DOHH2 (cell line): ENCODE measurements at regions not wholly inside any gene's neighbourhood (a gene's known extent, or its start where the extent isn't known, plus 50 kb on each side); places are given as distances from the start of the nearest gene placed in this dataset.

Experiments
- EZH2phosphoT487 ChIP-seq: fragments of 200-600 bp; sonication (generic); IDR thresholded peaks from 2 replicates; pipeline ENCODE4 v1.6.1; 2017; ENCODE audit warnings: borderline replicate concordance, mild to moderate bottlenecking, antibody characterized with exemption, low read length, moderate library complexity, mixed read lengths
- TF ChIP-seq, protein P1 (sequence below): fragments of 200-600 bp; sonication (generic); IDR thresholded peaks from one replicate; pipeline ENCODE4 v1.5.1; 2014; ENCODE audit warnings: antibody characterized with exemption, mild to moderate bottlenecking, low read depth, low read length; ENCODE audit not compliant: poor library complexity, severe bottlenecking

GRCh38 chr10:123262456-123262855, 108.3 kb downstream of the BUB3 start:
- TF ChIP-seq, protein P1, sequence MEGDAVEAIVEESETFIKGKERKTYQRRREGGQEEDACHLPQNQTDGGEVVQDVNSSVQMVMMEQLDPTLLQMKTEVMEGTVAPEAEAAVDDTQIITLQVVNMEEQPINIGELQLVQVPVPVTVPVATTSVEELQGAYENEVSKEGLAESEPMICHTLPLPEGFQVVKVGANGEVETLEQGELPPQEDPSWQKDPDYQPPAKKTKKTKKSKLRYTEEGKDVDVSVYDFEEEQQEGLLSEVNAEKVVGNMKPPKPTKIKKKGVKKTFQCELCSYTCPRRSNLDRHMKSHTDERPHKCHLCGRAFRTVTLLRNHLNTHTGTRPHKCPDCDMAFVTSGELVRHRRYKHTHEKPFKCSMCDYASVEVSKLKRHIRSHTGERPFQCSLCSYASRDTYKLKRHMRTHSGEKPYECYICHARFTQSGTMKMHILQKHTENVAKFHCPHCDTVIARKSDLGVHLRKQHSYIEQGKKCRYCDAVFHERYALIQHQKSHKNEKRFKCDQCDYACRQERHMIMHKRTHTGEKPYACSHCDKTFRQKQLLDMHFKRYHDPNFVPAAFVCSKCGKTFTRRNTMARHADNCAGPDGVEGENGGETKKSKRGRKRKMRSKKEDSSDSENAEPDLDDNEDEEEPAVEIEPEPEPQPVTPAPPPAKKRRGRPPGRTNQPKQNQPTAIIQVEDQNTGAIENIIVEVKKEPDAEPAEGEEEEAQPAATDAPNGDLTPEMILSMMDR: no peak
- no peak for TF ChIP-seq EZH2phosphoT487
